ENCODE measurements at regions not wholly inside any gene's neighbourhood (a gene's known extent, or its start where the extent isn't known, plus 50 kb on each side); places are given as distances from the start of the nearest gene placed in this dataset.

DNA sequence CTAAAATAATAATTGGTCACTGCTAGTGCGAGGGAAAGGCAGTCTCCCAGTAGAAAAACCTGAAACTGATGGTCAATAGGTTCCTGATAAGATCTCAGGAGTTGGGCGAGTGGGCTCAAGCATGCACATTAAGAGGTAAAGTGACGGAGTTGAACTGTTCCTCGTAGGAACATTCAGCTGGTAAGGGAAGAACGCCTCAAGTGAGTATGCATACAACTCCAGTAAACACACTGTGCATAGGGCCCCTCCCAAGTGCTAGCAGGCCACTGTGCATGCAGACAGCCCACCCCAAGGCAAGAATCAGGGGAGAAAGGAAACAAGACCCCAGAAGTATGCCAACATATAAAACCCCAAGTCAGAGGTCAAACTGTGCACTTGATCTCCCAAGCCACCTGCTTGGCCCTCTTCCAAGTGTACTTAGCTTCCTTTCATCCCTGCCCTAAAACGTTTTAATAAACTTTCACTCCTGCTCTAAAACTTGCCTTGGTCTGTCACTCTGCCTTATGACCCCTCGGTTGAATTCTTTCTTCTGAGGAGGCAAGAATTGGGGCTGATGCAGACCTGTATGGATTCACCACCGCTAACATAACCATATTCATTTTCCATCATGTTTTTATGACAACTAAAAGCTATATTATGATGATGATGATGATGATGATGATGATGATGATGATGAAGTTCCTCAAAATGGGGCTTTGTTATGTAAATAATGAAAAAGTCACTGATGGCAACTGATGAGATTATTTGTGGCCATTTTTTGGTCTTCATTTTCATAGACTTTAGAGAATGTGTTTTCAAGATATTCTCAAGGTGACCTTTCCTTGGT, 118.0 kb upstream of the RAB27B start:
- TF ChIP-seq, protein P1, sequence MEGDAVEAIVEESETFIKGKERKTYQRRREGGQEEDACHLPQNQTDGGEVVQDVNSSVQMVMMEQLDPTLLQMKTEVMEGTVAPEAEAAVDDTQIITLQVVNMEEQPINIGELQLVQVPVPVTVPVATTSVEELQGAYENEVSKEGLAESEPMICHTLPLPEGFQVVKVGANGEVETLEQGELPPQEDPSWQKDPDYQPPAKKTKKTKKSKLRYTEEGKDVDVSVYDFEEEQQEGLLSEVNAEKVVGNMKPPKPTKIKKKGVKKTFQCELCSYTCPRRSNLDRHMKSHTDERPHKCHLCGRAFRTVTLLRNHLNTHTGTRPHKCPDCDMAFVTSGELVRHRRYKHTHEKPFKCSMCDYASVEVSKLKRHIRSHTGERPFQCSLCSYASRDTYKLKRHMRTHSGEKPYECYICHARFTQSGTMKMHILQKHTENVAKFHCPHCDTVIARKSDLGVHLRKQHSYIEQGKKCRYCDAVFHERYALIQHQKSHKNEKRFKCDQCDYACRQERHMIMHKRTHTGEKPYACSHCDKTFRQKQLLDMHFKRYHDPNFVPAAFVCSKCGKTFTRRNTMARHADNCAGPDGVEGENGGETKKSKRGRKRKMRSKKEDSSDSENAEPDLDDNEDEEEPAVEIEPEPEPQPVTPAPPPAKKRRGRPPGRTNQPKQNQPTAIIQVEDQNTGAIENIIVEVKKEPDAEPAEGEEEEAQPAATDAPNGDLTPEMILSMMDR (IDR thresholded peaks at IDR 0.05; ENCODE audit: borderline replicate concordance, extremely low read depth, low read length, poor library complexity, severe bottlenecking): no peak
- TF ChIP-seq EZH2 (IDR thresholded peaks at IDR 0.05; ENCODE audit: borderline replicate concordance, low read depth, low read length, severe bottlenecking): no peak

All from DND-41 (cell line).